Neural progenitor cell (in vitro differentiated cells): ENCODE measurements at regions not wholly inside any gene's neighbourhood (a gene's known extent, or its start where the extent isn't known, plus 50 kb on each side); places are given as distances from the start of the nearest gene placed in this dataset.

ENCODE experiments used
- DNase-seq: peaks from one replicate; pipeline ENCODE4 v3.0.0-alpha.2; 2016; ENCODE audit warnings: low spot score
- H2AFZ ChIP-seq: fragments of 200-600 bp; sonication (generic); replicated peaks from 2 replicates; pipeline ENCODE4 v1.6.1; 2016; ENCODE audit warnings: antibody characterized with exemption
- H3F3A ChIP-seq: fragments of 200-600 bp; sonication (generic); 2 replicates; pipeline ENCODE4 v1.6.1; 2016; ENCODE audit warnings: antibody characterized with exemption, low read depth
- H3K27ac ChIP-seq: fragments of 200-600 bp; sonication (generic); 2 replicates; pipeline ENCODE4 v1.5.1; 2016; ENCODE audit warnings: mild to moderate bottlenecking
- H3K27me3 ChIP-seq: fragments of 200-600 bp; sonication (generic); 2 replicates; pipeline ENCODE4 v1.6.1; 2016; ENCODE audit warnings: mild to moderate bottlenecking, moderate library complexity
- H3K36me3 ChIP-seq: fragments of 200-600 bp; sonication (generic); 2 replicates; pipeline ENCODE4 v1.5.1; 2016
- H3K4me1 ChIP-seq: fragments of 200-600 bp; sonication (generic); 2 replicates; pipeline ENCODE4 v1.6.1; 2016; ENCODE audit warnings: mixed run types
- H3K4me2 ChIP-seq: fragments of 200-600 bp; sonication (generic); 2 replicates; pipeline ENCODE4 v1.6.1; 2016
- H3K4me3 ChIP-seq: fragments of 200-600 bp; sonication (generic); 2 replicates; pipeline ENCODE4 v1.5.1; 2016
- H3K79me2 ChIP-seq: fragments of 200-600 bp; sonication (generic); 2 replicates; pipeline ENCODE4 v1.6.1; 2016; ENCODE audit warnings: low read depth
- H3K9ac ChIP-seq: fragments of 200-600 bp; sonication (generic); 2 replicates; pipeline ENCODE4 v1.6.1; 2016
- H3K9me3 ChIP-seq: fragments of 200-600 bp; sonication (generic); 2 replicates; pipeline ENCODE4 v1.5.1; 2016; ENCODE audit warnings: low read depth
- H4K20me1 ChIP-seq: fragments of 200-600 bp; sonication (generic); 2 replicates; pipeline ENCODE4 v1.6.1; 2016; ENCODE audit warnings: low read depth
- H3K27ac Mint-ChIP-seq: 3 replicates; pipeline ENCODE4 v1.8.0; 2021; ENCODE audit warnings: mixed read lengths
- H3K27me3 Mint-ChIP-seq: 2 replicates; pipeline ENCODE4 v1.8.0; 2022; ENCODE audit warnings: low read depth, mild to moderate bottlenecking, inconsistent platforms, moderate library complexity, mixed read lengths; ENCODE audit not compliant: insufficient read depth
- H3K36me3 Mint-ChIP-seq: 3 replicates; pipeline ENCODE4 v1.8.0; 2021; ENCODE audit warnings: mixed read lengths
- H3K4me1 Mint-ChIP-seq: 3 replicates; pipeline ENCODE4 v1.8.0; 2021; ENCODE audit warnings: mixed read lengths
- H3K4me3 Mint-ChIP-seq: 3 replicates; pipeline ENCODE4 v1.8.0; 2021; ENCODE audit warnings: mild to moderate bottlenecking, moderate library complexity, mixed read lengths
- H3K9me3 Mint-ChIP-seq: 3 replicates; pipeline ENCODE4 v1.8.0; 2020; ENCODE audit warnings: mixed read lengths
- EZH2 ChIP-seq: fragments of 200-600 bp; sonication (generic); IDR thresholded peaks from 2 replicates; pipeline ENCODE4 v1.6.1; 2017; ENCODE audit warnings: antibody characterized with exemption, mild to moderate bottlenecking, moderate library complexity
- EZH2phosphoT487 ChIP-seq: fragments of 200-600 bp; sonication (generic); IDR thresholded peaks from 2 replicates; pipeline ENCODE4 v1.6.1; 2017; ENCODE audit warnings: antibody characterized with exemption
- TF ChIP-seq, protein P1 (sequence below): fragments of 200-600 bp; sonication (generic); IDR thresholded peaks from 2 replicates; pipeline ENCODE4 v1.5.1; 2017; ENCODE audit warnings: antibody characterized with exemption, mild to moderate bottlenecking

DNA sequence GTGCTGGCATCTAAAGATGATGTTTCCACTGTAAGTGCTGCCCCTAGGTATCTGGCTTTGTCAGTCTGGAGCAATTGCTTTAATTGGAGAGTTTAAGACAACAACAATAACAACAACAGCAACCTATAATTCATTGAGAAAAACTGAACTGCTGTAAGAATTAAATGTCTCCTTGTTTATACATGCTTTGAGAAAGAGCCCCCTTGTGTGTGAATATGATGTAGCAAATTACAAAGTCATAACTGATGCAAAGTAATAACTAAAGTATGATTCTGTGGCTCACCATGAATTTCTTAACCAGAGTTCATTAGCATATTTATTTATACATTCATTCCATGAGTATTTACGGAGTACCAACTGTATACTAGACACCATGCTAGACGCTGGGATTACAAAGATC lies 59.2 kb upstream of the PRIMA1 start:
- no peak for TF ChIP-seq EZH2
- TF ChIP-seq, protein P1, sequence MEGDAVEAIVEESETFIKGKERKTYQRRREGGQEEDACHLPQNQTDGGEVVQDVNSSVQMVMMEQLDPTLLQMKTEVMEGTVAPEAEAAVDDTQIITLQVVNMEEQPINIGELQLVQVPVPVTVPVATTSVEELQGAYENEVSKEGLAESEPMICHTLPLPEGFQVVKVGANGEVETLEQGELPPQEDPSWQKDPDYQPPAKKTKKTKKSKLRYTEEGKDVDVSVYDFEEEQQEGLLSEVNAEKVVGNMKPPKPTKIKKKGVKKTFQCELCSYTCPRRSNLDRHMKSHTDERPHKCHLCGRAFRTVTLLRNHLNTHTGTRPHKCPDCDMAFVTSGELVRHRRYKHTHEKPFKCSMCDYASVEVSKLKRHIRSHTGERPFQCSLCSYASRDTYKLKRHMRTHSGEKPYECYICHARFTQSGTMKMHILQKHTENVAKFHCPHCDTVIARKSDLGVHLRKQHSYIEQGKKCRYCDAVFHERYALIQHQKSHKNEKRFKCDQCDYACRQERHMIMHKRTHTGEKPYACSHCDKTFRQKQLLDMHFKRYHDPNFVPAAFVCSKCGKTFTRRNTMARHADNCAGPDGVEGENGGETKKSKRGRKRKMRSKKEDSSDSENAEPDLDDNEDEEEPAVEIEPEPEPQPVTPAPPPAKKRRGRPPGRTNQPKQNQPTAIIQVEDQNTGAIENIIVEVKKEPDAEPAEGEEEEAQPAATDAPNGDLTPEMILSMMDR = no peak
- TF ChIP-seq EZH2phosphoT487 = no peak
- no peak overlapping the region for H3K9ac ChIP-seq
- no peak overlapping the region for H3K27ac ChIP-seq
- H4K20me1 ChIP-seq = no peaks in the 10 kb centered on the region
- H3K4me3 ChIP-seq = no peak overlapping the region
- no peak overlapping the region for H3K4me3 Mint-ChIP-seq
- peaks cover 5% of the 10 kb centered on the region for H3K9me3 Mint-ChIP-seq
- no peaks in the 10 kb centered on the region for H3K36me3 Mint-ChIP-seq
- no peak overlapping the region for H2AFZ ChIP-seq
- no peaks in the 10 kb centered on the region for H3K9me3 ChIP-seq
- no peaks in the 10 kb centered on the region for H3K27me3 ChIP-seq
- H3K27me3 Mint-ChIP-seq = peaks cover 4% of the 10 kb centered on the region
- no peak overlapping the region for H3K27ac Mint-ChIP-seq
- H3K4me1 ChIP-seq = peaks cover 5% of the 10 kb centered on the region
- H3K36me3 ChIP-seq = no peaks in the 10 kb centered on the region
- no peak overlapping the region for H3K4me2 ChIP-seq
- H3K4me1 Mint-ChIP-seq = no peaks in the 10 kb centered on the region
- no peak for DNase-seq
- H3F3A ChIP-seq = no peaks in the 10 kb centered on the region
- no peaks in the 10 kb centered on the region for H3K79me2 ChIP-seq

GRCh38 chr14:93838238-93838637 lies 50.0 kb upstream of the PRIMA1 start:
- no peak overlapping the region for H3K9ac ChIP-seq
- Mint-ChIP-seq H3K27me3 (peaks cover 3% of the 10 kb centered on the region), H3K4me3 (no peak overlapping the region), H3K27ac (no peak overlapping the region), H3K36me3 (no peaks in the 10 kb centered on the region), H3K4me1 (no peaks in the 10 kb centered on the region), H3K9me3 (no peaks in the 10 kb centered on the region)
- H3K4me1 ChIP-seq = peaks cover 5% of the 10 kb centered on the region
- no peaks in the 10 kb centered on the region for H3K79me2 ChIP-seq
- H3F3A ChIP-seq = no peaks in the 10 kb centered on the region
- H3K36me3 ChIP-seq = no peaks in the 10 kb centered on the region
- DNase-seq = no peak
- no peaks in the 10 kb centered on the region for H4K20me1 ChIP-seq
- H3K27me3 ChIP-seq = no peaks in the 10 kb centered on the region
- no peak overlapping the region for H3K27ac ChIP-seq
- TF ChIP-seq, protein P1 = no peak
- no peak for TF ChIP-seq EZH2
- no peak for TF ChIP-seq EZH2phosphoT487
- no peaks in the 10 kb centered on the region for H3K9me3 ChIP-seq
- H3K4me3 ChIP-seq = no peak overlapping the region
- no peak overlapping the region for H3K4me2 ChIP-seq
- no peak overlapping the region for H2AFZ ChIP-seq
